PC-9 (cell line): ENCODE measurements at regions not wholly inside any gene's neighbourhood (a gene's known extent, or its start where the extent isn't known, plus 50 kb on each side); places are given as distances from the start of the nearest gene placed in this dataset.

Experiments used
- EZH2 ChIP-seq: fragments of 200-600 bp; sonication (generic); IDR thresholded peaks from 2 replicates; pipeline ENCODE4 v1.8.0; 2017; ENCODE audit warnings: antibody characterized with exemption, low read depth
- TF ChIP-seq, protein P1 (sequence below): fragments of 200-600 bp; sonication (generic); conservative IDR thresholded peaks from 2 replicates; pipeline ENCODE4 v1.6.1; 2017; ENCODE audit warnings: mixed run types, antibody characterized with exemption, mild to moderate bottlenecking, moderate library complexity

- TF ChIP-seq, protein P1, sequence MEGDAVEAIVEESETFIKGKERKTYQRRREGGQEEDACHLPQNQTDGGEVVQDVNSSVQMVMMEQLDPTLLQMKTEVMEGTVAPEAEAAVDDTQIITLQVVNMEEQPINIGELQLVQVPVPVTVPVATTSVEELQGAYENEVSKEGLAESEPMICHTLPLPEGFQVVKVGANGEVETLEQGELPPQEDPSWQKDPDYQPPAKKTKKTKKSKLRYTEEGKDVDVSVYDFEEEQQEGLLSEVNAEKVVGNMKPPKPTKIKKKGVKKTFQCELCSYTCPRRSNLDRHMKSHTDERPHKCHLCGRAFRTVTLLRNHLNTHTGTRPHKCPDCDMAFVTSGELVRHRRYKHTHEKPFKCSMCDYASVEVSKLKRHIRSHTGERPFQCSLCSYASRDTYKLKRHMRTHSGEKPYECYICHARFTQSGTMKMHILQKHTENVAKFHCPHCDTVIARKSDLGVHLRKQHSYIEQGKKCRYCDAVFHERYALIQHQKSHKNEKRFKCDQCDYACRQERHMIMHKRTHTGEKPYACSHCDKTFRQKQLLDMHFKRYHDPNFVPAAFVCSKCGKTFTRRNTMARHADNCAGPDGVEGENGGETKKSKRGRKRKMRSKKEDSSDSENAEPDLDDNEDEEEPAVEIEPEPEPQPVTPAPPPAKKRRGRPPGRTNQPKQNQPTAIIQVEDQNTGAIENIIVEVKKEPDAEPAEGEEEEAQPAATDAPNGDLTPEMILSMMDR, result no peak
- TF ChIP-seq EZH2, result no peak
These were observed 60.2 kb upstream of the ARHGEF26 start for GRCh38 chr3:154061001-154061370.
